ENCODE measurements at regions not wholly inside any gene's neighbourhood (a gene's known extent, or its start where the extent isn't known, plus 50 kb on each side); places are given as distances from the start of the nearest gene placed in this dataset.
"Not testable (repeated sequence)": the region's sequence is repeated elsewhere in the genome, so short reads cannot be mapped to it uniquely, and the experiment has no call there.

- H3K9ac ChIP-seq (ENCODE audit: insufficient read depth, low read length, poor library complexity, severe bottlenecking); H4K20me1 ChIP-seq (ENCODE audit: insufficient read depth, low read length); H3K79me2 ChIP-seq (ENCODE audit: insufficient read depth, low read length); H3K27me3 ChIP-seq (ENCODE audit: control insufficient read depth in 2 of 2, insufficient read depth in 2 of 2, low read length in 2 of 2); H2AFZ ChIP-seq (ENCODE audit: insufficient read depth, low read depth, low read length, poor library complexity, severe bottlenecking); H3K4me1 ChIP-seq (ENCODE audit: control insufficient read depth in 1 of 2, insufficient read depth in 2 of 2, low read length in 2 of 2); H3K4me1 Mint-ChIP-seq; H3K27ac Mint-ChIP-seq; H3K36me3 Mint-ChIP-seq; H3K4me3 ChIP-seq (replicated peaks in 1 of 3; ENCODE audit: low read depth in 2 of 3, low read length in 3 of 3); H3K4me3 Mint-ChIP-seq; H3K4me2 ChIP-seq (replicated peaks; ENCODE audit: extremely low read depth, low read length, poor library complexity, severe bottlenecking); intact Hi-C loops (cut with micrococcal nuclease); H3K27ac ChIP-seq (ENCODE audit: low read depth in 1 of 2, low read length in 2 of 2); H3K36me3 ChIP-seq (replicated peaks in 1 of 2; ENCODE audit: control insufficient read depth in 1 of 2, insufficient read depth in 2 of 2, low read length in 2 of 2); H3K9me3 Mint-ChIP-seq; H3K27me3 Mint-ChIP-seq (ENCODE audit: low read depth in 3 of 3): not testable (repeated sequence)
- WGBS (ENCODE audit: insufficient coverage) = 85% methylated on average over 13 of the region's 14 CpGs
- H3K9me3 ChIP-seq (replicated peaks in 1 of 2; ENCODE audit: control insufficient read depth in 1 of 2, insufficient read depth in 1 of 2, low read length in 2 of 2) = peaks cover 61 to 81% of the 10 kb centered on the region in 2 donors
- DNase-seq = peak in 1 of 3 donors; percentile 2
Observed at GRCh38 chr21:10414121-10414924, 107.1 kb upstream of the TPTE start.

- H3K36me3 Mint-ChIP-seq; H4K20me1 ChIP-seq (ENCODE audit: insufficient read depth, low read length); H3K79me2 ChIP-seq (ENCODE audit: insufficient read depth, low read length); H3K36me3 ChIP-seq (replicated peaks in 1 of 2; ENCODE audit: control insufficient read depth in 1 of 2, insufficient read depth in 2 of 2, low read length in 2 of 2); H3K4me1 ChIP-seq (ENCODE audit: control insufficient read depth in 1 of 2, insufficient read depth in 2 of 2, low read length in 2 of 2); H3K4me2 ChIP-seq (replicated peaks; ENCODE audit: extremely low read depth, low read length, poor library complexity, severe bottlenecking); H3K4me1 Mint-ChIP-seq; H3K27ac Mint-ChIP-seq; H2AFZ ChIP-seq (ENCODE audit: insufficient read depth, low read depth, low read length, poor library complexity, severe bottlenecking); H3K9ac ChIP-seq (ENCODE audit: insufficient read depth, low read length, poor library complexity, severe bottlenecking); H3K27me3 Mint-ChIP-seq (ENCODE audit: low read depth in 3 of 3); H3K4me3 Mint-ChIP-seq; DNase-seq; H3K9me3 Mint-ChIP-seq; H3K27ac ChIP-seq (ENCODE audit: low read depth in 1 of 2, low read length in 2 of 2); intact Hi-C loops (cut with micrococcal nuclease); H3K27me3 ChIP-seq (ENCODE audit: control insufficient read depth in 2 of 2, insufficient read depth in 2 of 2, low read length in 2 of 2): not testable (repeated sequence)
- no CpG with 5 or more reads among the region's 4 CpGs for WGBS (ENCODE audit: insufficient coverage)
- Histone ChIP-seq H3K4me3 (replicated peaks in 1 of 3; ENCODE audit: low read depth in 2 of 3, low read length in 3 of 3) (peak overlapping the region in 1 of 3 experiments; percentile 3), H3K9me3 (replicated peaks in 1 of 2; ENCODE audit: control insufficient read depth in 1 of 2, insufficient read depth in 1 of 2, low read length in 2 of 2) (peaks cover 65 to 82% of the 10 kb centered on the region in 2 donors)
Observed at GRCh38 chr21:10414925-10415254, 106.5 kb upstream of the TPTE start.

- H3K27me3 Mint-ChIP-seq (ENCODE audit: low read depth in 3 of 3); intact Hi-C loops (cut with micrococcal nuclease); H3K79me2 ChIP-seq (ENCODE audit: insufficient read depth, low read length); H3K9me3 Mint-ChIP-seq; H3K4me2 ChIP-seq (replicated peaks; ENCODE audit: extremely low read depth, low read length, poor library complexity, severe bottlenecking); H3K27ac Mint-ChIP-seq; H3K27ac ChIP-seq (ENCODE audit: low read depth in 1 of 2, low read length in 2 of 2); H3K36me3 Mint-ChIP-seq; H3K4me3 Mint-ChIP-seq; H2AFZ ChIP-seq (ENCODE audit: insufficient read depth, low read depth, low read length, poor library complexity, severe bottlenecking); H3K4me1 ChIP-seq (ENCODE audit: control insufficient read depth in 1 of 2, insufficient read depth in 2 of 2, low read length in 2 of 2); H3K9ac ChIP-seq (ENCODE audit: insufficient read depth, low read length, poor library complexity, severe bottlenecking); H4K20me1 ChIP-seq (ENCODE audit: insufficient read depth, low read length); H3K36me3 ChIP-seq (replicated peaks in 1 of 2; ENCODE audit: control insufficient read depth in 1 of 2, insufficient read depth in 2 of 2, low read length in 2 of 2); H3K27me3 ChIP-seq (ENCODE audit: control insufficient read depth in 2 of 2, insufficient read depth in 2 of 2, low read length in 2 of 2); H3K4me1 Mint-ChIP-seq: not testable (repeated sequence)
- DNase-seq = peak in 1 of 3 donors; percentile 2
- Histone ChIP-seq H3K4me3 (replicated peaks in 1 of 3; ENCODE audit: low read depth in 2 of 3, low read length in 3 of 3) (peak overlapping the region in 1 of 3 experiments; percentile 3), H3K9me3 (replicated peaks in 1 of 2; ENCODE audit: control insufficient read depth in 1 of 2, insufficient read depth in 1 of 2, low read length in 2 of 2) (peaks cover 68 to 83% of the 10 kb centered on the region in 2 donors)
- WGBS (ENCODE audit: insufficient coverage) = 73% methylated on average over 7 of the region's 7 CpGs
Observed at GRCh38 chr21:10415456-10415855, 105.9 kb upstream of the TPTE start.

- H3K27me3 ChIP-seq (ENCODE audit: control insufficient read depth in 2 of 2, insufficient read depth in 2 of 2, low read length in 2 of 2); H3K4me1 ChIP-seq (ENCODE audit: control insufficient read depth in 1 of 2, insufficient read depth in 2 of 2, low read length in 2 of 2); H3K4me1 Mint-ChIP-seq; H3K4me3 ChIP-seq (replicated peaks in 1 of 3; ENCODE audit: low read depth in 2 of 3, low read length in 3 of 3); H3K27ac Mint-ChIP-seq; H3K36me3 ChIP-seq (replicated peaks in 1 of 2; ENCODE audit: control insufficient read depth in 1 of 2, insufficient read depth in 2 of 2, low read length in 2 of 2); H3K27ac ChIP-seq (ENCODE audit: low read depth in 1 of 2, low read length in 2 of 2); H3K4me2 ChIP-seq (replicated peaks; ENCODE audit: extremely low read depth, low read length, poor library complexity, severe bottlenecking); H3K79me2 ChIP-seq (ENCODE audit: insufficient read depth, low read length); H3K27me3 Mint-ChIP-seq (ENCODE audit: low read depth in 3 of 3); H2AFZ ChIP-seq (ENCODE audit: insufficient read depth, low read depth, low read length, poor library complexity, severe bottlenecking); H3K4me3 Mint-ChIP-seq; H4K20me1 ChIP-seq (ENCODE audit: insufficient read depth, low read length); H3K36me3 Mint-ChIP-seq; H3K9me3 Mint-ChIP-seq; H3K9ac ChIP-seq (ENCODE audit: insufficient read depth, low read length, poor library complexity, severe bottlenecking): not testable (repeated sequence)
- peak in 1 of 3 donors; percentile 12 for DNase-seq
- 64% methylated on average over 5 of the region's 6 CpGs for WGBS (ENCODE audit: insufficient coverage)
- intact Hi-C loops (cut with micrococcal nuclease) = loop anchor here in 1 of 2 donors (2.0 kb wide), 2 partner anchors 15 kb away; no protein-coding TSS in a partner anchor
- H3K9me3 ChIP-seq (replicated peaks in 1 of 2; ENCODE audit: control insufficient read depth in 1 of 2, insufficient read depth in 1 of 2, low read length in 2 of 2) = peaks cover 66 to 85% of the 10 kb centered on the region in 2 donors
Observed at GRCh38 chr21:10415859-10416258, 105.5 kb upstream of the TPTE start.
